K562 (cell line): ENCODE measurements at regions not wholly inside any gene's neighbourhood (a gene's known extent, or its start where the extent isn't known, plus 50 kb on each side); places are given as distances from the start of the nearest gene placed in this dataset.

ENCODE experiments used
- BRF2 ChIP-seq: IDR thresholded peaks from 3 replicates; pipeline ENCODE4 v1.6.1; 2011; ENCODE audit warnings: borderline replicate concordance, mild to moderate bottlenecking; ENCODE audit not compliant: insufficient read length, insufficient read depth
- CEBPB ChIP-seq: fragments of 450-650 bp; IDR thresholded peaks from 2 replicates; pipeline ENCODE4 v1.6.1; 2016; ENCODE audit warnings: missing genetic modification characterization, missing compliant biosample characterization
- CTCF ChIP-seq, 3 experiments: IDR thresholded peaks in 2 of 3; conservative IDR thresholded peaks in 1 of 3; 2 replicates each; pipeline ENCODE4 v1.5.1; 2011 to 2012; ENCODE audit warnings: low read length in 3 of 3, mild to moderate bottlenecking in 3 of 3, control low read depth in 2 of 3, improper control_type of control experiment in 1 of 3, inconsistent platforms in 1 of 3, low read depth in 1 of 3, mixed read lengths in 1 of 3, moderate library complexity in 1 of 3; ENCODE audit not compliant: insufficient read depth in 2 of 3
- EGR1 ChIP-seq: fragments of 450-650 bp; conservative IDR thresholded peaks from 2 replicates; pipeline ENCODE4 v1.6.1; 2017; ENCODE audit warnings: mild to moderate bottlenecking
- PTBP1 ChIP-seq: fragments of 200-400 bp; formaldehyde crosslinking; IDR thresholded peaks from 2 replicates; pipeline ENCODE4 v1.6.1; 2017; ENCODE audit warnings: low read depth, low read length
- STAG1 ChIP-seq: sonication (generic); formaldehyde crosslinking; IDR thresholded peaks from 2 replicates; pipeline ENCODE4 v1.5.0; 2020; ENCODE audit warnings: missing genetic modification reagents, borderline replicate concordance
- U2AF2 ChIP-seq: fragments of 200-400 bp; formaldehyde crosslinking; optimal IDR thresholded peaks from 2 replicates; pipeline ENCODE3; 2017; ENCODE audit warnings: low read depth, mild to moderate bottlenecking, low read length
- ZNF140 ChIP-seq: fragments of 250-450 bp; sonication (Bioruptor Pico); IDR thresholded peaks from 2 replicates; pipeline ENCODE4 v1.8.0; 2021; ENCODE audit warnings: moderate library complexity, mild to moderate bottlenecking, inconsistent platforms
- ZNF277 ChIP-seq: fragments of 250-450 bp; sonication (Bioruptor Pico); IDR thresholded peaks from 2 replicates; pipeline ENCODE4 v1.8.0; 2022; ENCODE audit warnings: inconsistent platforms, mild to moderate bottlenecking, moderate library complexity, borderline replicate concordance
- ZNF592 ChIP-seq: fragments of 450-650 bp; IDR thresholded peaks from 2 replicates; pipeline ENCODE4 v1.6.1; 2017; ENCODE audit warnings: antibody characterized with exemption, mild to moderate bottlenecking

GRCh38 chr2:175463589-175464310, 282.2 kb upstream of the ATP5MC3 start:
- TF ChIP-seq STAG1 (CRISPR knock-in tag) (no peak), EGR1 (no peak), U2AF2 (no peak), ZNF592 (no peak), CTCF (IDR thresholded peaks at IDR 0.05 in 2 of 3, conservative IDR thresholded peaks at IDR 0.05 in 1 of 3; ENCODE audit: insufficient read depth in 2 of 3, low read depth in 1 of 3, low read length in 3 of 3) (no peak), CEBPB (no peak), ZNF277 (no peak), PTBP1 (no peak), ZNF140 (no peak), BRF2 (no peak)
